Muscle layer of colon (tissue), 2 donors: ENCODE measurements at regions not wholly inside any gene's neighbourhood (a gene's known extent, or its start where the extent isn't known, plus 50 kb on each side); places are given as distances from the start of the nearest gene placed in this dataset.

Source experiments
- H3K27ac ChIP-seq: one replicate; pipeline ENCODE4 v1.7.0; 2013; ENCODE audit warnings: low read depth, mild to moderate bottlenecking, low read length, moderate library complexity
- H3K27me3 ChIP-seq, 2 donors: one replicate each; pipeline ENCODE4 v1.7.0; 2013; ENCODE audit warnings: low read length in 2 of 2, mild to moderate bottlenecking in 2 of 2; ENCODE audit not compliant: insufficient read depth in 2 of 2, control insufficient read depth in 1 of 2
- H3K36me3 ChIP-seq: one replicate; pipeline ENCODE4 v1.7.0; 2013; ENCODE audit warnings: mild to moderate bottlenecking, low read length; ENCODE audit not compliant: insufficient read depth
- H3K4me1 ChIP-seq: one replicate; pipeline ENCODE4 v1.7.0; 2013; ENCODE audit warnings: mild to moderate bottlenecking, low read length; ENCODE audit not compliant: insufficient read depth
- H3K4me3 ChIP-seq, 2 donors: one replicate each; pipeline ENCODE4 v1.7.0; 2013; ENCODE audit warnings: low read length in 2 of 2, low read depth in 1 of 2, mild to moderate bottlenecking in 1 of 2, moderate library complexity in 1 of 2
- H3K9ac ChIP-seq: one replicate; pipeline ENCODE4 v1.7.0; 2013; ENCODE audit warnings: low read length
- H3K9me3 ChIP-seq: one replicate; pipeline ENCODE4 v1.7.0; 2013; ENCODE audit warnings: mild to moderate bottlenecking, low read length
- donor health status: abdominal sarcoma.
- donor health status: Adenocarcinoma of cecum.

DNA sequence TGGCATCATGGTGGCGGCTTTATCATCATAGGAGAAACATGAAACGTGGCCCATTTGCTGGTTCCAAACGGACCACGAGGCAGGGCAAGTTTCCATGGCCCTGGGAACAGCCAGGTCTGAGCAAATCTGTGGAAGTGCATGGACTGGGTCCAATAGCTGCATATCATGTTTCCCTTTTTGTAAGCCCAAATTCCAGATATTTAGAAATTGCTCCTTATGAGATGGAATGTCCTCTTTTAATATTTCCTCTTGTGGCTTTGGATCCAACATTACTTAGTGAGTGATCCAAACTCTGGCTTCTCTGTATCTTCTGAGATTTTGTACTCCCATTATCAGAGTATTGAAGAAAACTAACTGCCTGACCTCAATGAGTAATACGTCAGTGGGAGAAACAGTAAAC, 79.8 kb upstream of the FBXL7 start:
- Histone ChIP-seq H3K4me3 (no peak overlapping the region), H3K9ac (no peak overlapping the region), H3K36me3 (no peaks in the 10 kb centered on the region), H3K27ac (no peak overlapping the region), H3K4me1 (peaks cover 16% of the 10 kb centered on the region), H3K27me3 (no peaks in the 10 kb centered on the region), H3K9me3 (no peaks in the 10 kb centered on the region)

DNA sequence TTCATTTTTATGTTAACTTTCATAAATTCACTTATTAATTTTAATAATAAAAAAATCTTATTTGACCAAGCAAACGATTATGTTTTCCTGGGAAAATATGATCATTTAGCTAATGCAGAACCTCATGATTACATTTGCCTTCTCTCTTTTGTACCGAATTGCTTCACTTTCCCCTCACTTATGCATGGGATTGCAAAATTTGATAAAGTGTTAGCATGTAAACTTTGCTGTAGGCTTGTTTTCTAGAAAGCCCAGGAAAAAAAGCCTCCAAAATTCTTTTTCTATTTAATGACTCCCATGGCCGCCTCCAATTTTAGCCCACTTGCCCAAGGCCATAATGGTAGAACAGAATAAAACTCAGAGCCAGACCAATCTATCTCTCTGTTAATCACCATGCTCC, 82.8 kb upstream of the FBXL7 start:
- Histone ChIP-seq H3K4me3 (no peak overlapping the region), H3K27me3 (no peaks in the 10 kb centered on the region), H3K9me3 (no peaks in the 10 kb centered on the region), H3K4me1 (peaks cover 5% of the 10 kb centered on the region), H3K9ac (no peak overlapping the region), H3K36me3 (no peaks in the 10 kb centered on the region), H3K27ac (no peak overlapping the region)

DNA sequence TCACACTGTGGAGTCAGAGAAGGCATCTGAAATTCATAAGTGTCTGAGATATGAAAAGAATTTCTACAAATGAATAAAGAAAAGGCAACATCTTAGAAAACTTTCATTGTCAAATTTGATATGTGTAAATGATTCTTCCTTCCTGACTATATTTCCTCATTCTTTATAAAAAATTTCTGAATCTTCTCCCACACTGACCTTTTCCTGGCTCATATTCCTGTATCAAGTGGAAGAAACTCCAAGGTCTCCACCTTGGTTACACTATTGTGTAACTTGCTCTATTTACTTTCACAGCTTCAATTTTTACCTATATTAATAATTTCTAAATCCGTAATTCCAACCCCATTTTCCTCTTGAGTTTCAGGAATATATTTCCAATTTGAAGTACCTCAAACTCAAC, 93.5 kb upstream of the FBXL7 start:
- Histone ChIP-seq H3K4me3 (no peak overlapping the region), H3K27me3 (no peaks in the 10 kb centered on the region), H3K36me3 (no peaks in the 10 kb centered on the region), H3K4me1 (no peaks in the 10 kb centered on the region), H3K9ac (no peak overlapping the region), H3K9me3 (peaks cover 4% of the 10 kb centered on the region), H3K27ac (no peak overlapping the region)

DNA sequence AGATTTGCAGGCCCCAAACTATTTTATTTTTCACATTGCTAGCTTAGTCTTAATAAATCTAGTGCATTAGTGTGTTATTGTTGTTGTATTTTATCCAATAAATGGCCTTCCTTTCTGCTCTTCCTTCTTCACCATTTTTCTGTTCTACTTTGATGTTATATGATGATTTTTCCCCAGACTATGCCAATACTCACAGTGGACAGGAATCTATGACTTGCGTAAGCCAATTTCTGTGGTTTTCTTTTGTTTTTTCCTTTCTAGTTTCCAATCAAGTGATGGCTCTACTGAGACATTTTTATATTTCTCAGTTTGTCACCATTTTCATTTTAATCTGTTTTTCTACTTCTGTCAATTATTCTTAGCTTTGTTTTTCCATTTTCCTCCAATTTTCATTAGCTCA, 106.8 kb upstream of the FBXL7 start:
- no peak overlapping the region for H3K9ac ChIP-seq
- H3K36me3 ChIP-seq = no peaks in the 10 kb centered on the region
- H3K27ac ChIP-seq = no peak overlapping the region
- H3K9me3 ChIP-seq = no peaks in the 10 kb centered on the region
- H3K27me3 ChIP-seq = no peaks in the 10 kb centered on the region
- H3K4me3 ChIP-seq = no peak overlapping the region
- no peaks in the 10 kb centered on the region for H3K4me1 ChIP-seq

DNA sequence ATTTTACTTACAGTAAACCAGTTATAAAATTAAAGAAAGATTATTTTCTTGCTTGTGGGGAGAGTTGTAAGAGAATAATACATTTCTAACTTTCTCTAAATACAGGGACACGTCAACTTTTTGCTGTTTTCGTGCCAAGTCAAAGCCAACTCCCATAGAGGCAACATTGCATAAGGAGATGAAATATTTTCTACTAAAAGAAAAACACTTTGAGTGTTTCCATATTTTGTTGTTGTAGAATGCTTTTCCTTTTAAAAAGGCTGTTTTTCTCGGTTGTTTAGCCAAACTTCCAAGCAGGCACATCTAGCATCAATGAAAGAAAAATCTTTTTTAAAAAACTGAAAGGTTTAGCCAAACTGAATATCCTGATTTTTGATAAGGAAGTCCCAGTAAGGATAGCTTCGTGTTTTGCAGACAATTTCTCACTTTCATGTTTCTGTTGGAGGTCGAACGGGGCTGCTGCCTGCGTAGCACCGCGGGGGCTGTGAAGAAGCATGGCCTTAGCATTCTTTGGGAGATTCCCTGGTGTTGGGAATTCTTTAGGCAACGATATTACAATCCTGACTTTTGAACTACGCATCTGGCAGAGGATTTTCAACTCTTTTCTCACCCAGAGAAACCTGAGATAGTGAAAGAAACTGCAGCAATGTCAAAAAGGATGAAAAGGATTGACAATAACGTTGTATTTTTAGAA, 108.1 kb upstream of the FBXL7 start:
- H3K9ac ChIP-seq = no peak overlapping the region
- H3K27me3 ChIP-seq = no peaks in the 10 kb centered on the region
- no peaks in the 10 kb centered on the region for H3K36me3 ChIP-seq
- no peaks in the 10 kb centered on the region for H3K4me1 ChIP-seq
- H3K4me3 ChIP-seq = no peak overlapping the region
- H3K27ac ChIP-seq = no peak overlapping the region
- no peaks in the 10 kb centered on the region for H3K9me3 ChIP-seq

DNA sequence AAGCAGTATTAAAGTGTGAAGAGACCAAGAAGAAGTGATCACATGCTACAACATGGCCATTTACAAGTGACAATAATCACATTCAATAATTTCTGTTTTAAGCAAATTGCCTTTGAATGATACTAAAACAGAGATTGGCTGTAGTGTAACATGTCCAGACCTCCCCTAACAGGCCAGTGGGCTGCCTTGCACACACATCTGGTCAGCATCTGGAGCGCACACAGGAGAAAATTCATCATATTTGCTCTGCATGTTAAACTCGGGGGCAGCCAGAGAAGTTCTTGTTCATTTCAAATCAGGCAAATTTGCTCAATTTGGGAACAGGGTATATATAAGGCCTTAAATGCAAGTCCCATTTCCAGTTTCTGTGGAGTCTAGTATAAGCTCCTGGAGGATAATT, 111.1 kb upstream of the FBXL7 start:
- H3K27me3 ChIP-seq = no peaks in the 10 kb centered on the region
- H3K36me3 ChIP-seq = no peaks in the 10 kb centered on the region
- H3K27ac ChIP-seq = no peak overlapping the region
- H3K4me3 ChIP-seq = no peak overlapping the region
- H3K9me3 ChIP-seq = no peaks in the 10 kb centered on the region
- H3K4me1 ChIP-seq = no peaks in the 10 kb centered on the region
- H3K9ac ChIP-seq = no peak overlapping the region

DNA sequence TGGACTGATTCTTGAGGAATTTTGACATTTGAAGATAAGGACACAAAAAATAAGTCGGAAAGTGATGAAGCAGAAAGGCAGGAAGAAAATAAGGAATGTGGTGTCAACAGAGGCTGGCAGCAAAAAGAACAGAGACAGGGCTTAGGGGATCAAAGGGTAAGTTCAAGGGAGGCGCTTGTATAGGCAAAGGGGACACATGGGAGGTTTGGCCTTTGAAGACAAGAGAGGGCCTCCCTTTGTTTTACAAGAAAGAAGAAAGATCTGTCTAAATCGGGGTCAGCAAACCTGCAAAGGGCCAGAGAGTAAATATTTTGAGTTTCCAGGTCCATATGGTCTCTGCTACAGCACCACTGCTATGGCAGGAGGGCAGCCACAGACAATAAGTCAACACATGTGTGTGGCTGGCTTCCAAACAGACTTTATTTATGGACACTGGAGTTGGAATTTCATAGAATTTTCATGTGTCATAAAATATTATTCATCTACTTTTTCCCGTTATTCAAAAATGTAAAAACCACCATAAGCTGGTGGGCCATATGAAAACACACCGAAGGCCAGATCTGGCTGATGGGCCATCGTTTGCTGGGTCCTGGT, 112.0 kb upstream of the FBXL7 start:
- H3K27me3 ChIP-seq = no peaks in the 10 kb centered on the region
- no peaks in the 10 kb centered on the region for H3K4me1 ChIP-seq
- no peaks in the 10 kb centered on the region for H3K9me3 ChIP-seq
- H3K27ac ChIP-seq = no peak overlapping the region
- H3K9ac ChIP-seq = no peak overlapping the region
- no peaks in the 10 kb centered on the region for H3K36me3 ChIP-seq
- H3K4me3 ChIP-seq = no peak overlapping the region

DNA sequence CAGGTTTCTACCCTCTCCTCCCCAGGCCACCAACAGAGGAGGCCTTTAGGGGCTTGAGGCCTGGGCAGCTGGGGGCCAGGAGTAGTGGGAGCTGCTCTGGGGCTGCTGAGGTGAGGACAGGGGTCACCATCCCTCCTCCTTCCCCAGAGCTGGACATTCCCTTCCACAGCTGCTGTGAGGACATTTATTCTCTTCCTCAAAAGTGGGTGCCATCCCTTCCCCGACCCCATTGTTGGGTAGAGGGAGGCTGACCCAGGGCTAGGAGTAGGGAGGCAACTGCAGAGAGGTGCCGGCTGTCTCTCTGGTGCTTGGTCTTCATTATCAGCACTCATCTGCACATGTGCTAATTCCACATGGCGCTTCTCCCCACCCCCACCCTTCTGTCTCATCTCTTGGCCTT, 113.9 kb upstream of the FBXL7 start:
- H3K27me3 ChIP-seq = no peaks in the 10 kb centered on the region
- no peak overlapping the region for H3K9ac ChIP-seq
- H3K4me3 ChIP-seq = no peak overlapping the region
- no peaks in the 10 kb centered on the region for H3K4me1 ChIP-seq
- H3K27ac ChIP-seq = no peak overlapping the region
- no peaks in the 10 kb centered on the region for H3K9me3 ChIP-seq
- H3K36me3 ChIP-seq = no peaks in the 10 kb centered on the region

DNA sequence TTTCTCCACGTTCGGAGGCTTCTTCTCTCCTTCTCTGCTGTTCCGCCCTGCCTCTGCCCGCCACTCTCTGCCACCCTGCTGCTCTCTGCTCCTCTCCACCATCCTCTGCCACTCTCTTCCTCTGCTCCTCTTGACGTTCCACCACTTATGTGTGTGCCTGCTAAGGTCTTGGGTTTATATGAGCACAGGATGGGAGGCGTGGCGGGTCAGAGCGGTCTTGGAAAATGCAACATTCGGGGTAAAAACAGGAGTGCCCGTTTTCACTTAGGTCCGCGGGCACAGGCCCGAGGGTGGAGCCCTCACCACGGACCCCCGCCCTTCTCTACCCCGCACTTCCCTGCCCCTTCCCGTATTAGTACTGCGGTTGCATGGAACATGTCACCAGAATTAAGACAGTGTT, 114.4 kb upstream of the FBXL7 start:
- Histone ChIP-seq H3K4me1 (no peaks in the 10 kb centered on the region), H3K27me3 (no peaks in the 10 kb centered on the region), H3K27ac (no peak overlapping the region), H3K4me3 (no peak overlapping the region), H3K9me3 (no peaks in the 10 kb centered on the region), H3K9ac (no peak overlapping the region), H3K36me3 (no peaks in the 10 kb centered on the region)

DNA sequence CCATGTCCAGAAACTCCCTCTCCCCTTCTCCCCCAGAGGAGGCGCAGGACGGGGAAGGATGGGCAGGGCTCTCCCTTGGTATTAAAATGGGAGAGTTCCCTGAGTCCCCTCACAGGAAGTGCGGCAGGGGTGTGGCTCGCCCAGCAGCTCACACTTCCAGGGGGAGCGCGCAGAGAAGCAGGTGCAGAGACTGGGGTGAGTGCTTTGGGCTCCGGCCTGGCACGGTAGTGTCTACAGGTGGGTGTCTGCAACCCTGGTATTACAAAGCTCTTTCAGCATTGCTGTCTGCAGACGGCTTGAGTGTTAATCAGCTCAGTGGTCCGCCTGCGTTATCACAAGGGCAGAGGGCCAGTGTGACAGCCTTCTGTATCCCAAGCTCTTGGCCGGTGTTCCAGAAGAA, 114.9 kb upstream of the FBXL7 start:
- H3K27me3 ChIP-seq = no peaks in the 10 kb centered on the region
- H3K4me3 ChIP-seq = no peak overlapping the region
- no peaks in the 10 kb centered on the region for H3K4me1 ChIP-seq
- no peak overlapping the region for H3K9ac ChIP-seq
- no peaks in the 10 kb centered on the region for H3K36me3 ChIP-seq
- H3K9me3 ChIP-seq = no peaks in the 10 kb centered on the region
- H3K27ac ChIP-seq = no peak overlapping the region

DNA sequence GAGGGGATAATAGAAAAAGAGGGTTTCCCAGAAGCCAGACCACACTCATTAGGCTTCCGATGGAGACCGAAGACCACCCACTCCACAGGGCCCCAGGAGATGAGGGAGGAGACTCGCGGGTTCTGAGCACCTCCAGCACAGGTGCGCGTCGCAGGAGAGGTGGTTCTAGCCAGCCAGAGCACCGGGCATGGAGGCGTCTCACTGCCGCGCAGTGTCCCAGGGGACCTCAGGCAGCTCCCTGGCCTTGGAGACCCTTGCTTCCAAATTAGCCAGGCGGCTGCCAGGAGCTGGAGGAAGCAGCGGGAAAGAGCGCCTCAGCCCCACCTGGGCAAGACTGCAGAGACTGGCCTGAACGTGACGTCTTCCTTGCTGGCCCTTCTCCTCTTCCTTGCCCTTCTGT, 115.4 kb upstream of the FBXL7 start:
- no peak overlapping the region for H3K27ac ChIP-seq
- no peaks in the 10 kb centered on the region for H3K36me3 ChIP-seq
- no peak overlapping the region for H3K9ac ChIP-seq
- no peaks in the 10 kb centered on the region for H3K27me3 ChIP-seq
- no peaks in the 10 kb centered on the region for H3K4me1 ChIP-seq
- no peak overlapping the region for H3K4me3 ChIP-seq
- H3K9me3 ChIP-seq = no peaks in the 10 kb centered on the region

DNA sequence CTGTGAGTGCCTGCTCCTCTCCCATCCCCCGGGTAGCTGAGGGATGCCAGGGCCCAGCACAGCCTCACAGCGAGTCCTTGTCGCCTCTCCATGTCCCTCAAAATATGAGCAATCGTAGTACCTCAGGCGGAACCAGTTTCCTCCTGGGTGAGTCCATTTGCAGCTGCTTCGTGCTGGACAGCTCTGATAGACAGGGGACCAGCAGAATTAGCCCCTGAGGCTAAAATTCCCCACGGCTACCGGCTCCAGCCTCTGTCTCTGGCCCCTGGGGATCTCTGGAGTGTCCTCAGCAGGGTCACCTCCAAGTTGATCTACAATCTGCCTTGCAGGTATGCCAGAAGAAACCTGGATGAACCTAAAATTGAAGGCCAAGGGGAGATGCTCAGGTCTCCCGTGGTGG, 115.8 kb upstream of the FBXL7 start:
- Histone ChIP-seq H3K4me3 (no peak overlapping the region), H3K4me1 (no peaks in the 10 kb centered on the region), H3K36me3 (no peaks in the 10 kb centered on the region), H3K9ac (no peak overlapping the region), H3K27ac (no peak overlapping the region), H3K9me3 (no peaks in the 10 kb centered on the region), H3K27me3 (no peaks in the 10 kb centered on the region)
